Osteoblast (primary cell): ENCODE measurements at regions not wholly inside any gene's neighbourhood (a gene's known extent, or its start where the extent isn't known, plus 50 kb on each side); places are given as distances from the start of the nearest gene placed in this dataset.
"Not testable (repeated sequence)": the region's sequence is repeated elsewhere in the genome, so short reads cannot be mapped to it uniquely, and the experiment has no call there.

Experiments used
- DNase-seq: peaks from one replicate; pipeline ENCODE4 v3.0.0; 2011; ENCODE audit warnings: low spot score, mixed read lengths; ENCODE audit not compliant: insufficient read length; ENCODE audit errors: missing footprints
- H2AFZ ChIP-seq: 2 replicates; pipeline ENCODE4 v1.6.0; 2011; ENCODE audit warnings: mild to moderate bottlenecking, low read length
- H3K27ac ChIP-seq: 2 replicates; pipeline ENCODE4 v1.5.1; 2011; ENCODE audit warnings: mild to moderate bottlenecking, low read depth, low read length, moderate library complexity
- H3K27me3 ChIP-seq: 2 replicates; pipeline ENCODE4 v1.6.0; 2012; ENCODE audit warnings: mild to moderate bottlenecking, control low read depth, inconsistent platforms, low read length, moderate library complexity; ENCODE audit not compliant: insufficient read depth
- H3K36me3 ChIP-seq: 2 replicates; pipeline ENCODE4 v1.5.1; 2011; ENCODE audit warnings: mild to moderate bottlenecking, low read length, control low read depth, moderate library complexity; ENCODE audit not compliant: insufficient read depth
- H3K4me1 ChIP-seq: 2 replicates; pipeline ENCODE4 v1.5.1; 2011; ENCODE audit warnings: mild to moderate bottlenecking, low read length, control low read depth, moderate library complexity; ENCODE audit not compliant: insufficient read depth
- H3K4me2 ChIP-seq: 2 replicates; pipeline ENCODE4 v1.6.0; 2011; ENCODE audit warnings: mild to moderate bottlenecking, low read length; ENCODE audit not compliant: insufficient read depth
- H3K4me3 ChIP-seq: fragments of 200-600 bp; sonication (generic); 3 replicates; pipeline ENCODE4 v1.5.1; 2012; ENCODE audit warnings: mild to moderate bottlenecking, low read length, inconsistent platforms; ENCODE audit not compliant: insufficient read depth
- H3K79me2 ChIP-seq: 2 replicates; pipeline ENCODE4 v1.6.0; 2012; ENCODE audit warnings: mild to moderate bottlenecking, low read length, control low read depth, inconsistent platforms; ENCODE audit not compliant: insufficient read depth
- H3K9me3 ChIP-seq: 2 replicates; pipeline ENCODE4 v1.5.1; 2011; ENCODE audit warnings: low read depth, low read length, control low read depth
- H4K20me1 ChIP-seq: 2 replicates; pipeline ENCODE4 v1.6.0; 2012; ENCODE audit warnings: mild to moderate bottlenecking, low read length, control low read depth; ENCODE audit not compliant: insufficient read depth
- CTCF ChIP-seq: IDR thresholded peaks from 2 replicates; pipeline ENCODE4 v1.5.1; 2011; ENCODE audit warnings: mild to moderate bottlenecking, low read depth, low read length, moderate library complexity; ENCODE audit errors: extremely low read depth

DNA sequence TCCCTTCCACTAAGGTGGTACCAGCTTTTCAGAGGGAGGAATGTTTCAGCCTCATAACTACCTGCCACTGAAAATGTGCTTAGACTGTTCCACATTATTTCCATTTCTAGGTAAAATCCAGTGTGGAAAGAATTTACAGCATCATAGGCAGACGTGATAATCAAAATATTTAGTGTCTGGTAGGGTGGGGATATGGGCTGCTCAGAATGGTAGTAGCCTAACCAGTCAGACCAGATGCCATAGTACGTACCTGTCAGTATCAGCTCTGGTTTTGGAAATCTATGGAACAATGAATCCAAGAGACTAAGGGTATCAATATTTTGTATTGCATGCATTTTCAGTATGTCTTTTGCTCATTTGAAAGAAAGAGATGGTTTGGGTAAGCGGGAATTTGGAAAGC is 76.8 kb upstream of the APBB1IP start:
- Histone ChIP-seq H3K27ac (no peak overlapping the region), H4K20me1 (no peaks in the 10 kb centered on the region), H2AFZ (no peak overlapping the region), H3K79me2 (no peaks in the 10 kb centered on the region), H3K9me3 (no peaks in the 10 kb centered on the region), H3K4me3 (no peak overlapping the region), H3K27me3 (no peaks in the 10 kb centered on the region), H3K36me3 (no peaks in the 10 kb centered on the region), H3K4me1 (no peaks in the 10 kb centered on the region), H3K4me2 (no peak overlapping the region)
- no peak for DNase-seq
- no peak for TF ChIP-seq CTCF

GRCh38 chr10:26361971-26362370 is 76.2 kb upstream of the APBB1IP start:
- Histone ChIP-seq H4K20me1 (no peaks in the 10 kb centered on the region), H2AFZ (no peak overlapping the region), H3K9me3 (no peaks in the 10 kb centered on the region), H3K4me3 (no peak overlapping the region), H3K4me2 (no peak overlapping the region), H3K27ac (no peak overlapping the region), H3K36me3 (no peaks in the 10 kb centered on the region), H3K27me3 (no peaks in the 10 kb centered on the region), H3K4me1 (no peaks in the 10 kb centered on the region), H3K79me2 (no peaks in the 10 kb centered on the region)
- no peak for DNase-seq
- TF ChIP-seq CTCF: no peak

DNA sequence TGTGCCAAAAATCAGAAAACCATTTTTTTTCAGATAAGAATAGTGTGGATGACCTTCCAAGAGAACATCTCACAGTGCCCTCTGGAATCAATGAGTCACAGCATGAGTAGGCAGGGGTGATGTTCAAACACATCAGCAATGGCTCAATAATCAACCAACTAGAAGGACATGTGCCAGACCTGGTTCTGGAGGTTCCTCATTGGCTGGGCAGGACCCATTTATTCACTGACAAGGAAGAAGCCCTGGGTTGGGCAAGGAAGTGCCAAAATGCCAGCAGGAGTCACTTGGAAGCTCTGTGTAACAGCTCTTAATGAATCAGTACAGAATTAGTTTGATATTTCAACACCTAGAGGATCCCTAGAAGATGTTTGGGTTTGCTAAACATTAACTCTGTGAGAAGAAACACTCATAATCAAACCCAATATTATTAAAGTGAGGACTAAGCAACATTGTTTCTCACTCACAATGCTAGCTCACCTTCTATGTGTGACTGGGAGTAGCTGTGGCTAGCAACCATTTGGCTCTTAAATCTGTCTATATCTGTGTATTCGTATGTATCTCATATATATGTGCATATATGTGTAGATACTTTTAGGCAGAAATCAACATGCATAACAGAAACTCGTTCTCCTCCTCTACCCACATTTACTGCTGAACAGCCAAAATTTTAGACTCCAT is 72.3 kb upstream of the APBB1IP start:
- Histone ChIP-seq H3K27ac (no peak overlapping the region), H3K27me3 (no peaks in the 10 kb centered on the region), H3K9me3 (no peaks in the 10 kb centered on the region), H3K79me2 (no peaks in the 10 kb centered on the region), H2AFZ (no peak overlapping the region), H3K4me1 (no peaks in the 10 kb centered on the region), H3K4me2 (no peak overlapping the region), H4K20me1 (no peaks in the 10 kb centered on the region), H3K4me3 (no peak overlapping the region), H3K36me3 (no peaks in the 10 kb centered on the region)
- no peak for DNase-seq
- no peak for TF ChIP-seq CTCF

DNA sequence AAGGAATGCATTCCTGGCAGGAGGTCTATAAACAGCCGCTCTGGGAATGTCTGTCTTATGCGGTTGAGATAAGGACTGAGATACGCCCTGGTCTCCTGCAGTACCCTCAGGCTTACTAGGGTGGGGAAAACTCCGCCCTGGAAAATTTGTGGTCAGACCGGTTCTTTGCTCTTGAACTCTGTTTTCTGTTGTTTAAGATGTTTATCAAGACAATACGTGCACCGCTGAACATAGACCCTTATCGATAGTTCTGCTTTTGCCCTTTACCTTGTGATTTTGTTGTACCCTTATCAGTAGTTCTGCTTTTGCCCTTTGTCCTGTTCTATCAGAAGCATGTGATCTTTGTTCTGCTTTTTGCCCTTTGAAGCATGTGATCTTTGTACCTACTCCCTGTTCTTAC is 71.1 kb upstream of the APBB1IP start:
- not testable (repeated sequence) for DNase-seq, H3K27me3 ChIP-seq, H3K4me2 ChIP-seq, H3K4me3 ChIP-seq, H3K27ac ChIP-seq, H4K20me1 ChIP-seq, H3K9me3 ChIP-seq, H3K4me1 ChIP-seq, H3K36me3 ChIP-seq, H3K79me2 ChIP-seq, H2AFZ ChIP-seq
